GM12865 (cell line): ENCODE measurements at regions not wholly inside any gene's neighbourhood (a gene's known extent, or its start where the extent isn't known, plus 50 kb on each side); places are given as distances from the start of the nearest gene placed in this dataset.

Experiments
- DNase-seq: peaks from one replicate; pipeline ENCODE4 v3.0.0; 2010; ENCODE audit warnings: low read depth
- H3K4me3 ChIP-seq: 2 replicates; pipeline ENCODE4 v1.5.1; 2011; ENCODE audit warnings: mild to moderate bottlenecking, low read depth, low read length, control low read depth
- CTCF ChIP-seq: IDR thresholded peaks from 2 replicates; pipeline ENCODE4 v1.5.1; 2011; ENCODE audit warnings: low read length, control low read depth, low read depth, inconsistent platforms; ENCODE audit not compliant: insufficient read depth; ENCODE audit errors: missing control alignments

- H3K4me3 ChIP-seq, result no peak overlapping the region
- TF ChIP-seq CTCF, result peak; percentile 43
- DNase-seq, result peak; percentile 31
Observed at GRCh38 chr3:117407317-117407716, 697.7 kb downstream of the TUSC7 start.

GRCh38 chr3:117408811-117409210 lies 699.2 kb downstream of the TUSC7 start:
- TF ChIP-seq CTCF, result no peak
- DNase-seq, result no peak

GRCh38 chr3:117409256-117409655 lies 699.7 kb downstream of the TUSC7 start:
- no peak for TF ChIP-seq CTCF
- no peak for DNase-seq
- H3K4me3 ChIP-seq, result no peak overlapping the region

More at GRCh38 chr3:117408811-117409210, 699.2 kb downstream of the TUSC7 start:
- H3K4me3 ChIP-seq, result no peak overlapping the region

- DNase-seq, result no peak
- no peak for TF ChIP-seq CTCF
- H3K4me3 ChIP-seq, result no peak overlapping the region
Observed at GRCh38 chr3:117409701-117410459, 700.3 kb downstream of the TUSC7 start.

- no peak for TF ChIP-seq CTCF
- H3K4me3 ChIP-seq, result no peak overlapping the region
- DNase-seq, result no peak
Observed at GRCh38 chr3:117411971-117412370, 702.4 kb downstream of the TUSC7 start.

- no peak for TF ChIP-seq CTCF
- no peak overlapping the region for H3K4me3 ChIP-seq
- DNase-seq, result no peak
Observed at GRCh38 chr3:117417411-117417810, 707.8 kb downstream of the TUSC7 start.

GRCh38 chr3:117427081-117427480 lies 717.5 kb downstream of the TUSC7 start:
- TF ChIP-seq CTCF, result no peak
- H3K4me3 ChIP-seq, result no peak overlapping the region
- DNase-seq, result no peak
